ENCODE measurements at regions not wholly inside any gene's neighbourhood (a gene's known extent, or its start where the extent isn't known, plus 50 kb on each side); places are given as distances from the start of the nearest gene placed in this dataset.

DNA sequence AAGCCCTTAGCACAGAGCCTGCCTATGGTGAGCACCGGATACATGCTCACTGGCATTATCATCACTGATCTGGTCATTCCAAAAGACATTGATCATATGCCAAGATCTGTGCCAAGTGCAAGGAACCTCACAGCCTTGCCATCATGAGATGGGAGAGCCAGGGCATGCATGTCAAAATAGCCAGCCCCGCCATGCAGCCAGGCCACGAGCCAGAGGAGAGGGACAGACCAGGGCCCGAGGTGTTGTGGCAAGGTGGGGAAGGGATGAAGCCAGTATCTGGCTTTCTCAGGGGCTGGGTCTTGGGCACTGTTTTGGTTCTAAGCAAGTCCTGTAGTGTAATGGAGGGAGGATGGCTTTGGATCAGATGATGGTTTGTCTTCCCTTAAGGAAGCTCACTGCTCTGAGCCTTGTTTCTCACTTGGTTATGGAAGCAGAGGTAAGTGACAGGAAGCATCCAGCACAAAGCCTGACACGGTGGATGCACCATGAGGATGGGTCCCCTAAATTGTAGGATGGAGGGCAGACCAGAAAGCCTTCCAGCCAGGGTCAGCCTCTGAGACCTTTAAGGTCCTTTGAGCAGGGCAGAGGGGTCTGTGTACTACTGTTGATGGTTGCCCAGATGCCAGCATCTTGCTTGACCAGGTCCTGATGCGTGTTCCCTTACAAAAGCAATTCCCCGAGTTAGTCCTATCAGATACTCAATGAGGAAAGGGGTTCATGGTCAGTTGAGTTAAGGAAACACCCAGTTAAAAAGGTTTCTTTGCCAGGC is 247.7 kb upstream of the TLE3 start:
- Mint-ChIP-seq H3K4me1 (ENCODE audit: low read depth, unreplicated experiment) (peaks cover 18% of the 10 kb centered on the region), H3K27ac (ENCODE audit: unreplicated experiment) (no peak overlapping the region), H3K36me3 (ENCODE audit: unreplicated experiment) (no peaks in the 10 kb centered on the region), H3K4me3 (ENCODE audit: unreplicated experiment) (no peak overlapping the region), H3K9me3 (ENCODE audit: unreplicated experiment) (peaks cover 2% of the 10 kb centered on the region), H3K27me3 (ENCODE audit: unreplicated experiment) (no peaks in the 10 kb centered on the region)
- DNase-seq = no peak
- TF ChIP-seq, protein P1, sequence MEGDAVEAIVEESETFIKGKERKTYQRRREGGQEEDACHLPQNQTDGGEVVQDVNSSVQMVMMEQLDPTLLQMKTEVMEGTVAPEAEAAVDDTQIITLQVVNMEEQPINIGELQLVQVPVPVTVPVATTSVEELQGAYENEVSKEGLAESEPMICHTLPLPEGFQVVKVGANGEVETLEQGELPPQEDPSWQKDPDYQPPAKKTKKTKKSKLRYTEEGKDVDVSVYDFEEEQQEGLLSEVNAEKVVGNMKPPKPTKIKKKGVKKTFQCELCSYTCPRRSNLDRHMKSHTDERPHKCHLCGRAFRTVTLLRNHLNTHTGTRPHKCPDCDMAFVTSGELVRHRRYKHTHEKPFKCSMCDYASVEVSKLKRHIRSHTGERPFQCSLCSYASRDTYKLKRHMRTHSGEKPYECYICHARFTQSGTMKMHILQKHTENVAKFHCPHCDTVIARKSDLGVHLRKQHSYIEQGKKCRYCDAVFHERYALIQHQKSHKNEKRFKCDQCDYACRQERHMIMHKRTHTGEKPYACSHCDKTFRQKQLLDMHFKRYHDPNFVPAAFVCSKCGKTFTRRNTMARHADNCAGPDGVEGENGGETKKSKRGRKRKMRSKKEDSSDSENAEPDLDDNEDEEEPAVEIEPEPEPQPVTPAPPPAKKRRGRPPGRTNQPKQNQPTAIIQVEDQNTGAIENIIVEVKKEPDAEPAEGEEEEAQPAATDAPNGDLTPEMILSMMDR (IDR thresholded peaks at IDR 0.05; ENCODE audit: partially characterized antibody, unreplicated experiment) = no peak

DNA sequence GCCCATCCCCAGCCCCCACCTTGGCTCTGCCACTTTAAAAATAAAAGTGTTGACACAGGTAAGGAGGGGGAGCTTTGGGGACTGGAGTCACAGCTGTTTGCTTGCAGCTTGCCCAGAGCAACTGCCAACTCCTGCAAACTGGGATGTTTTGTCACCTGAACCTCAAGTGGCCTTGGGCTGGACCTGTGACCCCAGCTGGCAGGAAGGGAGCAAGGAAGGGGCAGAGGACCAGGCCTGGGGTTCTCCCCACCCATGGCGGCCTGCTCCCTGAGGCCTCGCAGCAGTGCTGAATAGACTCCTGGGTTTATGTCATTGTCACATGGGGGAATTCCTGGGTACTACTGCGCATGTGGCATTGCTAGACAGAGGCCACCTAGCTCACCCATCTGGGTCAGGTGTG is 246.9 kb upstream of the TLE3 start:
- Mint-ChIP-seq H3K27me3 (ENCODE audit: unreplicated experiment) (no peaks in the 10 kb centered on the region), H3K27ac (ENCODE audit: unreplicated experiment) (no peak overlapping the region), H3K36me3 (ENCODE audit: unreplicated experiment) (no peaks in the 10 kb centered on the region), H3K9me3 (ENCODE audit: unreplicated experiment) (peaks cover 2% of the 10 kb centered on the region), H3K4me1 (ENCODE audit: low read depth, unreplicated experiment) (peaks cover 18% of the 10 kb centered on the region), H3K4me3 (ENCODE audit: unreplicated experiment) (no peak overlapping the region)
- DNase-seq = no peak
- TF ChIP-seq, protein P1 (IDR thresholded peaks at IDR 0.05; ENCODE audit: partially characterized antibody, unreplicated experiment) = no peak

DNA sequence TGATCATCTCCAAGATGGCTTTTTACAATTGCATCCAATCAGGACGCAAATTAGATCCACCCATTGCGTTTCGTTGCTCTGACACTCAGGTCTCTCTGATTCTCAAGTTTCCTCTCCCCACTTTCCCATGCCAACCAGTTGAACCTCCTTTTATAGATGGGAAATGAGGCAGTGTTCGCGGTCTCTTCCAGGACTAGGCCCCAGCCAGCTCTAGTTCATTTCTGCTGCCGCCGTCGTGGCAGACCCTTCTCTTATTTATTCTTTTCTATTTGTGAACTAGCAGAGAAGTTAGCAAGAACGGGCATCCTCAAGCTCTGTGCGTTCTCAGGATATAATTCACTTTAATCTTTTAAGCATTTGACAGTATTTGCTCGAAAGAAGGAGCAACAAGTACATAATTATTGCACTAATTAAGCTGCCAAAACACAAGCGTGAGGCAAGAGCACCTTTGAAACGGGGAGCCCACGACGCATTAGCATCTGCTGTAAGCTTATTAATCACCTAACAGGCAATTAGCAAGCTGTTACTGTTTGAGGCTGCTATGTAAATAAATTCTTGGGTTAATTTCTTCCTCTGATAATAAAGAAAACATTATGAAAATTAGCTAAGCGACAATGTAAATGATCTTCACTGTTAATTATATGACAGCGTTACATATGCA is 246.4 kb upstream of the TLE3 start:
- no peaks in the 10 kb centered on the region for H3K36me3 Mint-ChIP-seq (ENCODE audit: unreplicated experiment)

DNA sequence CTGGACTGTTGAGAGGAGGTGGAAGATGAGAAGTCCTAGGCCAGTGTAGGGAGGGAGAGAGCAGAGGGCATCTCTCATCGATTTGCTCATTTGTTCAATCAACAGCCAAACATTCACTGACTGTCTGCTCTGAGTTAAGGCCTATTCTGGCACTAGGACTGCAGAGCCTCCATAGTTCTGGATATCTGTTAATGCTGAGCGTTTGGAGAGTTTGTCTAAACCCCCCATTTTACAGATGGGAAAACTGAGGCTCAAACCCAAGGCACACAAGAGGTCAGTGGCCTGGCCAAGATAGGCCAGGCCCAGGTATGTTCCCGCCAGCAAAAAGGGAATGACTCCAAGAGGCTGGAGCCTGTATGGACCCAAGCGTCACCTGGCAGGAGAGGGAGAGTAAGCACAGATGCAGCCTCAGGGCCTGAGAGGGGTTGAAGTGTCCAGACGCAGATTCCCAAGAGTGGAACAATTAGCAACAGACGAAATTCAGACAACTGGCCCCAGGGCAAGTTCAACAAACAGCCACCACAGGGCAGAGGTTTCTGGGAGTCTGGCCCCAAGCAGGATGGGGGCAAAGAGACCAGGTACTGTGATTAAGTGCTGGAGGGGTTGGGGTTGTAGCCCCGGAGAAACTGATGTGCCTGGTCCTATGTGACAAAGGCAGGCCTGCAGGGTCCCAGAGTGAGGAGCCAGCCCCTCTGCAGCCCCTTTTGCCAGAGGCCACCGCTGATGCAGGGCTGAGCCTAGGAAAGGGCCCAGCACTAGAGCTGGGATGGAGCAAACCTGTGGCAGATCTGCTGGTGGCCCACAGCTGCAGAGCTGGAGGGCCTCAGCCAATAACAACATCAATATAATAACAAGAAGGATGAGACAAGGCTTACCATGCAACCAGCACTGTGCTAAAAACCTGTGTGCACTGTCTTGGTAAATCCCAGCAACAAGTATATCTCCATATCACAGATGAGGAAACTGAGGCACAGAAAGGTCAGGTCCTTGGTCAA is 245.1 kb upstream of the TLE3 start:
- DNase-seq = no peak
- Mint-ChIP-seq H3K9me3 (ENCODE audit: unreplicated experiment) (peaks cover 2% of the 10 kb centered on the region), H3K27ac (ENCODE audit: unreplicated experiment) (no peak overlapping the region), H3K4me1 (ENCODE audit: low read depth, unreplicated experiment) (peaks cover 9% of the 10 kb centered on the region), H3K27me3 (ENCODE audit: unreplicated experiment) (no peaks in the 10 kb centered on the region), H3K36me3 (ENCODE audit: unreplicated experiment) (no peaks in the 10 kb centered on the region), H3K4me3 (ENCODE audit: unreplicated experiment) (no peak overlapping the region)
- TF ChIP-seq, protein P1 (IDR thresholded peaks at IDR 0.05; ENCODE audit: partially characterized antibody, unreplicated experiment) = no peak

More for the DNA sequence above, 246.4 kb upstream of the TLE3 start:
- Mint-ChIP-seq H3K27me3 (ENCODE audit: unreplicated experiment) (no peaks in the 10 kb centered on the region), H3K27ac (ENCODE audit: unreplicated experiment) (no peak overlapping the region), H3K4me1 (ENCODE audit: low read depth, unreplicated experiment) (peaks cover 18% of the 10 kb centered on the region), H3K4me3 (ENCODE audit: unreplicated experiment) (no peak overlapping the region), H3K9me3 (ENCODE audit: unreplicated experiment) (peaks cover 2% of the 10 kb centered on the region)
- DNase-seq = no peak
- TF ChIP-seq, protein P1 (IDR thresholded peaks at IDR 0.05; ENCODE audit: partially characterized antibody, unreplicated experiment) = no peak
